Mammary epithelial cell (primary cell): ENCODE measurements at regions not wholly inside any gene's neighbourhood (a gene's known extent, or its start where the extent isn't known, plus 50 kb on each side); places are given as distances from the start of the nearest gene placed in this dataset.

Experiments used
- EZH2 ChIP-seq: IDR thresholded peaks from 2 replicates; pipeline ENCODE4 v1.6.1; 2012; ENCODE audit warnings: low read length, inconsistent platforms, borderline replicate concordance
- TF ChIP-seq, protein P1 (sequence below), 2 donors: IDR thresholded peaks in 1 of 2; conservative IDR thresholded peaks in 1 of 2; 2 replicates each; pipeline ENCODE4 v1.5.1; 2011 to 2012; ENCODE audit warnings: inconsistent platforms in 2 of 2, low read length in 2 of 2, mild to moderate bottlenecking in 2 of 2, control low read depth in 1 of 2, low read depth in 1 of 2; ENCODE audit not compliant: insufficient read depth in 1 of 2; ENCODE audit errors: extremely low read depth in 1 of 2

DNA sequence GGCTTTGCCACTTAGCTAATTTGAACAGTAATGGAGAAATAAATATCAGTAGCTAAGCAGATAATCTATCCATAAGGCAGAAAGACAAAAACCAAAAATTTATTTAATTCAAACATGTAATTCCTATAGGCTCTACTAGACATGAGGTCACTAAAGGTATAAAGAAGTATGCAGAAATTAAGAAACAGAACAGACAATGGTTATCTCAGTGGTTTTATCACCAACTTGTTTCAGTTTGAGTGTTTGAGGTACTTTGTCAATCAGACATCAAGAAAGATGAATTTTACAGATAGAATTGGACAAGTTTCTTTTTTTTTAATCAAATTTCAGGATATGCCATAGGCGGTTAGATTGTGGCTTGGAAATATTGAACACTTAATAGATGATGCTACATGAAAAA, 67.4 kb upstream of the ZEB2 start:
- TF ChIP-seq, protein P1, sequence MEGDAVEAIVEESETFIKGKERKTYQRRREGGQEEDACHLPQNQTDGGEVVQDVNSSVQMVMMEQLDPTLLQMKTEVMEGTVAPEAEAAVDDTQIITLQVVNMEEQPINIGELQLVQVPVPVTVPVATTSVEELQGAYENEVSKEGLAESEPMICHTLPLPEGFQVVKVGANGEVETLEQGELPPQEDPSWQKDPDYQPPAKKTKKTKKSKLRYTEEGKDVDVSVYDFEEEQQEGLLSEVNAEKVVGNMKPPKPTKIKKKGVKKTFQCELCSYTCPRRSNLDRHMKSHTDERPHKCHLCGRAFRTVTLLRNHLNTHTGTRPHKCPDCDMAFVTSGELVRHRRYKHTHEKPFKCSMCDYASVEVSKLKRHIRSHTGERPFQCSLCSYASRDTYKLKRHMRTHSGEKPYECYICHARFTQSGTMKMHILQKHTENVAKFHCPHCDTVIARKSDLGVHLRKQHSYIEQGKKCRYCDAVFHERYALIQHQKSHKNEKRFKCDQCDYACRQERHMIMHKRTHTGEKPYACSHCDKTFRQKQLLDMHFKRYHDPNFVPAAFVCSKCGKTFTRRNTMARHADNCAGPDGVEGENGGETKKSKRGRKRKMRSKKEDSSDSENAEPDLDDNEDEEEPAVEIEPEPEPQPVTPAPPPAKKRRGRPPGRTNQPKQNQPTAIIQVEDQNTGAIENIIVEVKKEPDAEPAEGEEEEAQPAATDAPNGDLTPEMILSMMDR (conservative IDR thresholded peaks at IDR 0.05 in 1 of 2, IDR thresholded peaks at IDR 0.05 in 1 of 2; ENCODE audit: extremely low read depth in 1 of 2, insufficient read depth in 1 of 2, low read depth in 1 of 2, low read length in 2 of 2) = no peak
- TF ChIP-seq EZH2 = no peak
